Stimulated activated CD4-positive, alpha-beta T cell treated with anti-CD3 and anti-CD28 coated beads, Interleukin-4, amount 100 ng/mL, for 1 hour (primary cell): ENCODE measurements at regions not wholly inside any gene's neighbourhood (a gene's known extent, or its start where the extent isn't known, plus 50 kb on each side); places are given as distances from the start of the nearest gene placed in this dataset.

Source experiments
- DNase-seq: peaks from one replicate; pipeline ENCODE4 v3.0.0-alpha.2; 2020

DNA sequence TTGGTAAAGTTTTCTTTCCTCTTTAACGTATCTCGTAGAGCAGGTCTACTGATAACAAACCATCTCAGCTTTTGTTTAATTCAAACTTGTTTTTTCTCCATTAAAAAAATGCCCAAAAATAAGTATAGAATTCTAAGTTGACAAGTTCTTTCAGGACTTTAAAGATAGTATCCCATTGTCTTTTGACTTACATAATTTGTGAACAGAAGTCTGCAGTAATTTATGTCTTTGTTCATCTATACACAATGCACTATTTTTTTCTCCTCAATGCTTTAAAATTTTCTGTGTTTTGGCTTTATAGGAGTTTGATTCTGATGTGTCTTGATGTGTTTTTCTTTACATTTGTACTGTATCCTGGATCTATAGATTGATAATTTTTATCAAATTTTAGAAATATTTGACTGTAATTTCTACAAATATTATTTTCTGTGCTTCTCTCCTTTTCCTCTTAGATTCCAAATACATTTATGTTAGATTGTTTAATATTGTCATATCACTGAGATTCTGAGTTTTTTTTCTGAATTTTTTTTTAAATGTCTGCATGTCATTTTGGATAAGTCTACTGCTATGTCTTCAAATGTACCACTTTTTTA, 143.3 kb downstream of the FTCDNL1 start:
- no peak for DNase-seq

DNA sequence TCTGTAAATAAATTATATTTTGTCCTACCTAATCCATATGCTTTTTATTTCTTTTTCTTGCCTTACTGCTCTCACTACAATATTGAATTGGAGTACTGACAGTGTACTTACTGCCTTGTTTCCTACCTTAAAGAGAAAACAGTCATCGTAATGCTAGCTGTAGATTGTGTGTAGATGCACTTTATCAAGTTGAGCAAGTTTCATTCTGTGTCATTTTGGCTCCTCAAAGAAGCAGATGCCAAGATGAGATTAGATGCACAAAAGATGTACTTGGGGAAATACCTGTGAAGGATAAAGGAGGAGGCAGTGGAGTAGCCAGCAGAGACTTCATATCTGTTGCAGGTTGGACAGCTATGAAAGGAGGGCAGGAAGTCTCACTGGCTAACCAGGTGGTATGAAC, 145.5 kb downstream of the FTCDNL1 start:
- DNase-seq, result no peak

DNA sequence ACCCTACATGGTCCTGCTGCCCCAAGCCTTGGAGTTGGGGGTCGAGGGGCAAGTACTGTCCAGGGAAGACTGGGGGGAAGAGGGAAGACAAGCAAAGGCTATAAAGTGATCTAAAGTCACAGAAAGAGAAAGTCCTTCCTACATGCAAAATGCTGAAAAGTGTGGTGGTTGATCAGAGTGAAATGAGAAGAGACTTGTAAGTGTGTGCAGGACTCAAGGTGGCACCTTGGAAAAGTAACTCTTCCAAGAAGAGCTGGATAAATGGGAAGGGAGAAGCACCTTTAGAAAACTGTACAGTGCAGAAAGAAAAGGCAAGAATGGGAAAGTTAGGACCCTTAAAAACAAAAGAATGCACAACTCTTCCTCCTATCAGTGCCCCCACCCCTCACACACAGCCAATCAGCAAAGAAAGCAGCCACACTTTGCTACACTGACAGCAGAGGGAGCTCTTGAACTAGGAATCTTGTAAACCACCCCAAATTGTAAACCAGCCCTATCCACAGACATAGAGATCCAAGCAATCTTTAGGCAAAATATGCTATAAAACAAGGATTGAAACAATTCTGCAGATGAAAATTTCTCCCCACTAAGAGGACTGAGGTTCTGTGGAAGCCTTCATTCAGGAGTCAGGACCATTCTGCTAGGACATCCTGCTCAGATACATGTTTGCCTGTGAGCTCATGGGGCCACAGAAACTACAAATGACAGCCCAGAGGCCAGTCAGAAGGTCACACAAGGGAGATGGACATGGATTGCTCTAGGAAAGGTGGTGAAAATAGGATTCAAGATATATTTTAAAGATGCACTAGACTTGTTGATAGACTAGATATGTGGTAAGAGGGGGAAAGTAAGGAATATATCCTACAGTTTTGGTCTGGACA, 146.4 kb downstream of the FTCDNL1 start:
- DNase-seq, result no peak

DNA sequence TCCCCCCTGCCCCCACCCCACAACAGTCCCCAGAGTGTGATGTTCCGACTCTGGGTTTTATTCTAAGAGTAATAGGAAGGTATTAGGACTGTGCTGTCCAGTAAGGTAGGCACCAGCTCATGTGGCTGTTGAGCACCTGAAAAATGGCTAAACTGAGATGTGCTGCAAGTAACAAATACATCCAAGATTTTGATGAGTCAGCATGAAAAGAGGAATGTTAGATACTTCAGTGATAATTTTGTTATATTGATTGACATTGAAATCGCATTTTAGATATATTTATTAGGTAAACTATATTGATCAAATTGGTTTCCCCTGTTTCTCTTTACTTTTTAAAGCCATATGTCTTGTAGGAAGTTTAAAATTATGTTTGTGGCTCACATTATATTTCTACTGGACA, 147.8 kb downstream of the FTCDNL1 start:
- DNase-seq, result no peak

DNA sequence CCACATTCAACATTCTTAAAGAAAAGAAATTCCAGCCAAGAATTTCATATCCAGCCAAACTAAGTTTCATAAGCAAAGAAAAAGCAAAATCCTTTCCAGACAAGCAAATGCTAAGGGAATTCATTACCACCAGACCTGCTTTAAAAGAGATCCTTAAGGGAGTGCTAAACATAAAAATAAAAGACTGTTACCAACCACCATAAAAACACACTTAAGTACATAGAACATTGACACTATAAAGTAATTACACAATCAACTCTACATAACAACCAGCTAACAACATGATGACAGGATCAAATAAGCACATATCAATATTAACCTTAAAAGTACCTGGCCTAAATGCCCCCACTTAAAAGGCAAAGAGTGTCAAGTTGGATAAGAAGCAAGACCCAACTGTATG, 153.5 kb downstream of the FTCDNL1 start:
- DNase-seq, result no peak

DNA sequence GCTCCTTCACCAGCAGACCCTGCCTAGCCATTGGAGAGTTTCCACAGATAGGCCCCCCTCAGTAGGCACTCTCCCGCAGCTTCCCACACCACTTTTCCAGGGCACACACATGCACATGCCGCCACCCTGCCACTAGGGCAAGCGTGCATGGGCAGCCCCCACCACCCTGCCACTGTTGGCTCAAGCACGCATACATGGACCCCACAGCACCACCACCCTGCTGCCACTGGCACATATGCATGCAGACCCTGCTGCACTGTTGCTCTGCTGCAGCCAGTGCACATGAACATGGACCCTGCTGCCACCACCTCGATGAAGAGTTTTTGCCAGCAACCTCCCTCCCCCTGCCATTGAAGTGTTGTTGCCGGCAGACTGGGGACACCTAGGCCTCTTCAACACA, 154.9 kb downstream of the FTCDNL1 start:
- no peak for DNase-seq

DNA sequence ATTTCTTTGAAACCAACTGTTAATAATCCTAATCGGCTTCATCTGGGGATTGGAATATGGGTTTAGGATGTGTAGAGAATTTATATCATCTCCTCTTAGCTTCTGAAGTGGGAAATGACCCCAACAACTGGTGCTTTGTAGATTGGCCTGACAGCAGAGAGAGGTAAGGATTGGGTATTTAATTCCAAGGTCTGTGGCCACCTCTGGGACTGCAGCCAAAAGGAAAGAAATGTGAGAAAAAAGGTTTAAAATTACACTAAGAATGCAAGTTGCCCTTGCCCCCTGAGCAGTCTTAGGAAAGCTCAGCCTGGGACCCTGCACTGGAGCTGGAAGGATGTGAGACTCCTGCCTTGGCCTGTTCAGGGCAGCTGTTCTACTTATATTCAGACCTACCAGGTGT, 157.1 kb downstream of the FTCDNL1 start:
- no peak for DNase-seq

DNA sequence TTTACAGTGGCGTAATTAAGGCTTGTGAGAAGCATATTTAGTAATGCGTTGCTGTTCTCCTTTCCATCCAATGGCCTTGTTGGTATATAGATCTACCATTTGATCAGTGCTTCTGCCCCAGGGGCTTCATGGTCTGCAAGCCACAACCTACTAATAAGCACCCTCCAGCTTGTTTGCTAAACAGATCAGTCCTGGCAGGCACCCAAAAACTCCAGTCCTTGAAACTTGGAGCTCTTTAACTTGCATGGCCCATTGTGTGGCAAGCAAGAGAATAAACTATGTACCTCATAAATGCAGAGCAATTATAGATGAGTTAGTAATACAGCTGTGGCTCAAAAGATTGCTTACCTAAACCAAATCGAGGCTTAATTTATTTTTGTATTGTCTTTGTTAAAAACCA, 158.5 kb downstream of the FTCDNL1 start:
- no peak for DNase-seq

DNA sequence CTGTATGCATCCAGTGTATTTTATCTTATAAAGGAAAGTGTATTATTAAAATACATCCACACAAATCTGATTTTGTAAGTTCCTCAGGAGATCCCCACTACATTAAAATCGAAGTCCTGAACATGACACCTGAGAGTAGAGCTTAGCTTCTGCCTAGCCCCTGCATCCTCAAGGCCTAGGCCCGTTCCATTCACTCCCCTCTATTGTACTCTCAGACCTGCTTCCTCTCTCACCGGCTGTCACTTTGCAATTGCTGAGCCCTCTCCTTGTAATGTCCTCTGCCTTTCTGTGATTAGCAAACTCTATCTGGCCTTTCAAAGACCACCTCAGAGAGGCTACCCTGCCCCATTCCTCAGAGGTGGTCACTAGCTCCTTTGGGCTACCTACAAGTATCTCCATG, 160.8 kb downstream of the FTCDNL1 start:
- DNase-seq, result no peak

DNA sequence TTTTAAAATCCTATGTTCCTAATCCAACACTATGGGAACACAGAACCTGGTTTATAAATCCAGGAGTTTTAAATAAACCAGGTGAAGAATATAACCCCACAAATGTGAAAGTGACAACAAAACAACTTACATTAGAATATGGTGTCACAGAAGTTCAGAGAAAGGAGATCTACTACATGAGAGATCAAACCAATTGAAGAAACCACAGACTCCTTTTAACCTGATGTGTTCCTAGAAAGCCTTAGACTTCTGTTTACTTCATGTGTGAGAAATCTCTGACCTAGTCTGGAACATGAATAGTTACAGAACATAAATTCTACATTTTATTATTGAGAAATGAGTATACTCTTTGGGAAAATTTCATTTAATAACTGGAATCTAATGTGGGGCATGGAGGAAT, 165.3 kb downstream of the FTCDNL1 start:
- DNase-seq, result no peak

DNA sequence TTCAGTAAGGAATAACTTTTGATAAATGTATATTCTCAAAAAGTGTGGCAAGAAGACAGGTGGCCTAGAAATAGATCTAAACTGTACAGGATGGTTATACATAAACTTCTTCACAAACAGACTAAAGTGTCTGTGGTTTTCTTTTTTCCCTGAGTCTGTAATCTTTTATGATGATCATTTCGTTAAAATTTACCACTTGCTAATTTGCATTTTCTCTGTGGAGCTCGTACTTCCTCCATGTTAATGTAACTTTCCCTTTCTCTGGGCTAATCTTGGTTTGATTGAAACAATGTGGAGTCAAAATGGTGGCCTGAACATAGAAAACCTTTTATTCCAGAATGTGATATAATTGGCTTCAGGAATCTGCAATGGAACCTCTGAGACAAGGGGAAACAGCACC, 166.2 kb downstream of the FTCDNL1 start:
- no peak for DNase-seq

DNA sequence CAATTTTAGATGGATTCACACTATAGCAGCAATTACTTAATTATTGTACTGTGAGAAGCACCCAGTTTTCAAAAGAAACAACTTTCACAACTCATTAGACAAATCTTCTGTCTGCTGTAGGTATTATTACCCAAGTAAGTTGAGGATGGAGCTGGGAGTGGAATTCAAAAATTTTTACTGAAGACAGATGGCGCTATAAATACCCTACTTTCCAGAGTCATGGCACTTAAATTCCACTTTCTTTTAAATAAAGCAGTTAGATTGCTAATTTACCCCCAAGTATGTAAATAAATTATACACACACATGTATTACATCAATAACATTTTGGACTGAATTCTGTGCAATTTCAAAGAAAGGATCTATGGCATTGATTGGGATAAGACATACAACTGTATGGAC, 166.8 kb downstream of the FTCDNL1 start:
- DNase-seq, result no peak

DNA sequence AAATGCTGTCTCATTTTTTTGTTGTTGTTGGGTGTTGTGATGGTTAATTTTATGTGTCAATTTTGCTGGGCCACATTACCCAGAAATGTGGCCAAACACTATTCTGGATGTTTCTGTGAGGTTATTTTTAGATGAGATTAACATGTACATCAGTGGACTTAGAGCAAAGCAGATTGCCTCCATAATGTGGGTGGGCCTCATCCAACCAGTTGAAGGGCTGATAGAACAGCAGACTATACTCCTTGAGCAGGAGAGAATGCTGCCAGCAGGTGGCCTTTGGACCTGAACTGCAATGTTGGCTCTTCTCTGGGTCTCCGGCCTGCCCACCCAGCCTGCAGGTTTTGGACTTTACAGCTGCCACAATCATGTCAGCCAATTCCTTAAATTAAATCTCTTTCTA, 169.0 kb downstream of the FTCDNL1 start:
- DNase-seq, result no peak

DNA sequence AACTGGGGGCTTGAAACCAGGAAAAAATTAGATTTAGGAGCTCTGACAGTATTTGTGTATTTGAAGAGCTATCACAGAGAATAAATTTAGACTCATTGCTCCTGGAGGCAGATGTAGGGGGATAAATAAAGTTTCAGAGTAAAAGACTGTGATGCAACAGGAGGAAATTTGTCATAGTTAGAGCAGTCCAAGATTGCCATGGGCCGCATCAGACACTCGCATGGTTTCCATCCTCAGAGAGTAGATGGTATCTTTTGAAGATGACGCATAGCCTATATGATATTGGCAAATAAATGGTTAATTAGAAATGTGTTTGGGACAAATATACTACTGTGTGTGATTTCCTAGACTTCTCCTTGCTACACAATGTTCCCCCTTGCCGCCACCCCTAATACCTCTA, 170.5 kb downstream of the FTCDNL1 start:
- no peak for DNase-seq

DNA sequence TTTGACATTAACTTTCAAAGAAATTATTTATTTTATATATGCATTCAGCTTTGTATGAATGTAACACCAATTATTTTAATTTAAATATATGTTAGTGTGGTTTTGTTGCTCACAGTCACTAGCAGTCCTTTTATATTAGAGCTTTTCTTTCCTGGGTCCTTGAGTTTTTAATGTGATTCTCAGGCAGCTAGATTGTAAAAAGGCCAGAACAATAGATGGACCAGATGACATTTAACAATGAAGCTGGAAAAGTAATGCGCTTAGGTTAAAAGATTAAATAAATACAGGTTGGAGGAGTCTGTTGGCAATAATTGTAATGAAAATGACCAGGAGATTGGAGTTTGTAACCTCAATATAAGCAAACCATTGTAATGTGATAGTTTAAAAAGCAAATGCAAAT, 171.1 kb downstream of the FTCDNL1 start:
- no peak for DNase-seq

DNA sequence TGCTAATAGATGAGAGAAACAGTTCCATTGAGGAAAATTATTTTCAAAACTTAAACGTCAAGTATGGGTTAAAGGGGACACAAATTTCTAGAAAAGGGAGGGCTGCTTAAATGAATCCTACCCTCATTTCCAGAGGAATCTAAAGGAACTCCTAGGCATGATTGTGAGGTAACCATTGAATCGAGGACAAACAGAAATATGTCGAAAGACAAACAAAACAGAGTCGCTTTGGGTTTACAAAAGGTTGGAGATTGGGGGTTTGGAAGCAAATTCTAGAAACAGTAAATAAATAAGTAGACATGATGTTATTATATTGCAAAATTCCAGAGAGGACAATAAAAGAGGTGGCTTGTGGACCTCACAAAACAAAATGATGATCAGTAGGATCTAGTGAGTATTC, 173.1 kb downstream of the FTCDNL1 start:
- no peak for DNase-seq

DNA sequence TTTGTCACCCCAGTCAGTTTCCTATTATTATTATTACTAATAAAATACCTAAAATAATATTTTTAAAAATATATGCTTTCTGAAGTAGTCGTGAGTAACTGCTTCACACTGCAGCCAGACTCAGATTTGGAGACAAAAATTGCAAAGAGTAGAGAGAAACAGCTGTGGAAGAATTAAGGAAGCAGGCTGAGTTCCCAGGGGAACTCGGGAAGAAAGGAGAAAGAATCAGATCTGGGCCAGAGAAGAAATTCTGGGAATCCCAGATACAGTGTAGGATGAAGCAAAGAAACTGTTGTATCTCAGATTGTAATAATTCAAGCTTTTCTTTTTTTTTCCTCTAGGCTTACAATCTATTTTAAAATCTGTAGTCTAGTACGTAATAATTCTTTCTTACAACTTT, 182.3 kb downstream of the FTCDNL1 start:
- no peak for DNase-seq

DNA sequence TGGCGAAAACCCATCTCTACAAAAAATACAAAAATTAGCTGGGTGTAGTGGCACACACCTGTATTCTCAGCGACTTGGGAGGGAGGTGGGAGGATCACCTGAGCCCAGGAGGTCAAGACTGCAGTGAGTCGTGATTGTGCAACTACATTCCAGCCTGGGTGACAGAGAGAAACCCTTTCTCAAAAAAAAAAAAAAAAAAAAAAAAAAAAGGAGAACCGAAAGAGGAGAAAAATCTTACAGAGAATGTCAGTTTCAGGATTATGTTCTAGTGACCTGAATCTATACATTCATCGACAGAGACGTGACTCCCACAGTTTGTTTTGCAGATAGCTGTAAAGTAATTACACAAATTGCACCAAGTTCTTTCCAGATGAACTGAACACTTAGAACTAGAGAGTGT, 187.8 kb downstream of the FTCDNL1 start:
- no peak for DNase-seq

DNA sequence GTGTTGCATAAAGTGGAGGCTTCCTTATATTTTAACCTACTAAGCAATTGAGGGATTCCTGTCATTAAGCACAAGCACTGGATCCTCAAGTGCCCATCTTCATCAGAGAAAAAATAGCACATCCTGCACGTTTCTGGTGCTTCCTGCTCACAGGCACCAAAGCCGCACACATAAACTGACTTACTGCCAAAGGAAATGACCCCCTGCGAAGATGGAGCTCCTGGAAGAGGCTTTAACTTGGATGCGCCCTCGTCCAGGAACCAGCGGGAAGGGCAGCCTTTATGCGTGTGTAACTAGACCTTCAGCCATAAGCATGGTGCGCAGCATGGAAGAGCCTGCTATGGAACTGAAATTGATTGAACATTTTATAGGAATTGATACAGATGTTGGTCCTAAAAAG, 188.7 kb downstream of the FTCDNL1 start:
- no peak for DNase-seq

DNA sequence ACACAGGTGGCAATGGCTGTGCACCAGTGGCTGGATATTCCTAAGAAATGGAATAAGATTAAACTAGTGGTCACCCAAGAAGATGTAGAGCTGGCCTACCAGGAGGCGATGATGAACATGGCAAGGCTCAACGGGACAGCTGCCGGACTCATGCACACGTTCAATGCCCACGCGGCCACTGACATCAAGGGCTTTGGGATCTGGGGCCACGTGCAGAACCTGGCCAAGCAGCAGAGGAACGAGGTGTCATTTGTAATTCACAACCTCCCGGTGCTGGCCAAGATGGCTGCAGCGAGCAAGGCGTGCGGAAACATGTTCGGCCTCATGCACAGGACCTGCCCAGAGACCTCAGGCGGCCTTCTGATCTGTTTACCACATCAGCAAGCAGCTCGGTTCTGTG, 190.8 kb downstream of the FTCDNL1 start:
- DNase-seq, result no peak

DNA sequence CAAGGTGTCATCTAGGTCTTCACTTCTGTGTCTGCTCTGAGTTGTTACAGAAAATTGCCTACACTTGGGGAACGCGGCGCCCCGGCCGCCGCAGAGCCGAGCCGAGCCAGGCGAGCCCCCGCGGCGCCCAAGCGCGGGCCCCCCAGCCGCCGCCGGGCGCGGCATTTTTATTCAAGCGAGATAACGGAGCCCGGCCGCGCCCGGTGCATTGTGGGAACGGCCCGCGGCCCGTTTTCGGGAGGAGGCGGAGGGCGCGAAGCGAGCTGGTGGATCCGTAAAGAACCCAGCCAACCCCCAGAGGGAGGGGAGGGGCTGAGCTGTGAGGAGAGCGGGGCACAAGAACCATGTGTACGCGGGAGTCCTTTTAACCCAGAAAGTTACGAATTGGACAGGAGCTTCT, 191.8 kb downstream of the FTCDNL1 start:
- peak; percentile 6 for DNase-seq

DNA sequence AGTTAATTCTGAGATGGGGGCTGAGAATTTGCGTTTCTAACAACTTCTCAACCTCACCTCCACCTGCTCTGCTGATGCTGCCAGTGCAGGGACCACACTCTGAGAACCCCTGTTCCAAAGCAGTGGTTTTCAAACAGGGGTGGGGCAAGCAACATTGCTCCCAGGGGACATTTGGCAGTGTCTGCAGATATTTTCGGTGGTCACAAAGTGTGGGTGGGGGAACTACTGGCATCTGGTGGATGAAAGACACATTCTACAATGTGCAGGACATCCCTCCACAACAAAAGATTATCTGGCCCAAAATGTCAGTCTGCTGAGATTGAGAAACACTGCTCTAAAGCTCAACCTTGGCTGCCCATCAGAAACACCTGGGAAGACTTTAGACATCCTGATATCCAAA, 188.7 kb upstream of the SATB2 start:
- DNase-seq, result no peak

DNA sequence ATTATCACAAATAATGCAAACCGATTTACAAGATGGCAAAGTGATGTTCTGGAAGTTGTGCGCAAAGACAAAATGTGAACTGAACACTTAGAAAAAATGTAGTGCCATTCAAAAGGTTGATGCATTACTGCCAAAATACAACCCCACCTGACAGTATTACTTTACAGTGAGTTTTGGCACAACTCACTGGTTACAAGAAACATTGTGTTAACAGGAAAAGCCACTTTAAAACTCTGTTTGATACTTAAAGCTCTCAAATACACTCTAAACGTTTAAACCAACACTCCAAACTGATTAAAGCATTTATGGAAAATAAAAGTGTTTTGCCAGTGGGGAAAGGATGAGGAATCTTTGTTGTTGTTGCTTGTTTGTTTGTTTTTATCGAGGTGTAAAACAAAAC, 173.4 kb upstream of the SATB2 start:
- no peak for DNase-seq

DNA sequence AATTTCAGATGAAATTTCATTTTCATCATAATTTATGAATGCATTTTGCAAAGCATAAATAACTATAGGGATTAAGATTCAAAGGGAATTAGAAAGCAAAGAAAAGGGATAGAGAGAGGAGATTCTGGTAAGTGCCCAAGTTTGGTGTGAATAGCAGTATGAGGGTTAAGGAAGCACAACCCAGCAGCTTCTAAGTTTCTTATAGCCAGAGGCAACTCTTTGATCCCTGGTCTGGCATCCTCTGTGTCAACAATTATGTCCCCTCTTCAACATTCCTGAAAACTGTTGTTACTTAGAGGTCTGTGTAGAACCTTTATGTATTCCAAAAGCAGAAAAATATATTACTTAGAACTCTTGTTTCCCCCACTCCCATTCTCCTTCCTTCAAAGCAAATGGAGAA, 171.6 kb upstream of the SATB2 start:
- no peak for DNase-seq

DNA sequence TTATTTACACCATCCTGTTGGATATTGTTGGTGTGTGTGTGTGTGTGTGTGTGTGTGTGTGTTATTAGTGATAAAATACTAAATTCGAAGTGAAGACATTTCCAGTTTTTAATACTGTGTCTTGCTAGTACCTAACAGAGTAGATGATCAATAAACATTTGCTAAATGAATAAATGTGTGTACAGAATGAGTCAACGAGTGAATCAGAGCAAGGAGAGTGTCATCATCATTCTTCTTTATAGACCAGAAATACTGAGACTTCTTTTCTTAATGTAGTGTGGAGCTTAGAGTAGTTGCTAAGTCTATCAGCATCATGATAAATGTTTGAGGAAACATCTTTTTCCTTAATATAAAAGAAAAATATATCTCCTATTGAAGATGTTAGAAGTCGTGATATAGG, 169.7 kb upstream of the SATB2 start:
- DNase-seq, result no peak
